IPS DF 19.7 (cell line): ENCODE measurements at regions not wholly inside any gene's neighbourhood (a gene's known extent, or its start where the extent isn't known, plus 50 kb on each side); places are given as distances from the start of the nearest gene placed in this dataset.
"Not testable (repeated sequence)": the region's sequence is repeated elsewhere in the genome, so short reads cannot be mapped to it uniquely, and the experiment has no call there.

Experiments used
- DNase-seq: peaks from one replicate; pipeline ENCODE4 v3.0.0-alpha.2; 2013; ENCODE audit warnings: low read depth, low spot score

DNA sequence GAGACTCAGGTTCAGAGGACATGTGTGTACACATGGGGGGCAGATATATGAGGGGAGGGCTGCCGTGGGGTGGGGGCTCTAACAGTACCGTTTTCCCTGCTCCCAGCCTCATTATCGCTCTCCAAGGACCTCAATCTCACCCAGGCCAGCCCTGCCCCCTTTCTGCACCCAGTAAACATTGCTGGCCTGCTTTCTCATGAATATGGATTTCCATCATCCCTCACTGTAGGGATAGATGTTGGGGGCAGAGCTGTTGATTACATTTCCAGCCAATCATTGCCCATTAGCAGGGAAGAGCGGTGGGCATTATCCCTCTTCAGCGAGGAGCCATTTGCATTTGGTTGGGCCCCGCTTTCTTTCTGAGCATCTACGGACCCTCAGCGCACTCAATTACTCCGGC, 273.8 kb downstream of the RPS6KC1 start:
- DNase-seq = no peak

DNA sequence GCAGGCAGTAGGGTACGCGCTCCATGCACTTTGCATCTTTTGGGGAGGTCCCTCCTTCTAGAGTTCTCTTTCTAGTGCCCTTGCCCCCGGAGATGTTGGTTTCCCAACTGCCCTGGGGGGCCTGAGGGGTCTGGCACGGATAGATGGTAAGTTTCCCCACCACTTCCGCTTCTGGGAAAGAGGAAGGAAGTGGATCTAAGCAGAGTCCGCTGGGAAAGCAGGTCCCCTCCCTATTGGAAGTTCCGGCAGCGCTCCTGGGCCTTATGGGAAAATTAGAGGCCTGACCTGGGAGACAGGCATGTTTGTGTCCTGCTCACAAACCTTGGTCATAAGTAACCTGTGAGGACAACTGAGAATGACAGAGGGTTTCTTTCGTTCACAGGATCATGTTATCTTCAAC, 274.4 kb downstream of the RPS6KC1 start:
- no peak for DNase-seq

DNA sequence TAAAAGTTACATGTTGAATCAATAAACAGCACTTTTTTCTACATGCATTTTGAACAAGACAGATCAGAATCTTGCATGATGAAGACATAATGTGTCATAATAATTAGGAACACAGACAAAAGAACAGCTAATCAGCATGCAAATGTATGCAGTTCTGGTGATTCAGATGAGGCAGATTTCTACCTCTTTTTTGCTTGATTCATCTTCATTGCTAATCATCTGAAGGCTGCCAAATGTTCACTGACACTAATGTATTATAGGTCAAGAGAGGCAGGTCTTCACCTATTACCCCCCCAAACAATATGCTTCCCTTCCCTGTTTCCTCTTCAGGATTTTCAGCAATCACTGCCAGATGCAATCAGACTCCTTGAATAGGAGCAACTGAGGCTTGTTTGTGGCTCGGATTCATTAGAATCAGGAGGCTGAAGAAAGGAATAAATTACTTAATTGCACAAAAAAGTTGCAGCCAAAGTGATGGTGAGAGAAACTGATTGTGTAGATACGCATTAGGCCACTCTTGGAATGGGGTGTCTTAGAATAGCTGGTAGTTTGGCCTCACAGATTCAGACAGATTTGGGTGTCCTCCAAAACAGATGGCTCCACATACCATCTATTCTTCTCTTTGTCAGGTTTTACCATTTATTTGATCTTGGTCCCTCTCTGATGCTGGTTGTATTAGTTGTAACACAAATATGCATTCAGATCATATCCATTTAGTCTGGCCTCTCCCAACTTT, 275.4 kb downstream of the RPS6KC1 start:
- no peak for DNase-seq

DNA sequence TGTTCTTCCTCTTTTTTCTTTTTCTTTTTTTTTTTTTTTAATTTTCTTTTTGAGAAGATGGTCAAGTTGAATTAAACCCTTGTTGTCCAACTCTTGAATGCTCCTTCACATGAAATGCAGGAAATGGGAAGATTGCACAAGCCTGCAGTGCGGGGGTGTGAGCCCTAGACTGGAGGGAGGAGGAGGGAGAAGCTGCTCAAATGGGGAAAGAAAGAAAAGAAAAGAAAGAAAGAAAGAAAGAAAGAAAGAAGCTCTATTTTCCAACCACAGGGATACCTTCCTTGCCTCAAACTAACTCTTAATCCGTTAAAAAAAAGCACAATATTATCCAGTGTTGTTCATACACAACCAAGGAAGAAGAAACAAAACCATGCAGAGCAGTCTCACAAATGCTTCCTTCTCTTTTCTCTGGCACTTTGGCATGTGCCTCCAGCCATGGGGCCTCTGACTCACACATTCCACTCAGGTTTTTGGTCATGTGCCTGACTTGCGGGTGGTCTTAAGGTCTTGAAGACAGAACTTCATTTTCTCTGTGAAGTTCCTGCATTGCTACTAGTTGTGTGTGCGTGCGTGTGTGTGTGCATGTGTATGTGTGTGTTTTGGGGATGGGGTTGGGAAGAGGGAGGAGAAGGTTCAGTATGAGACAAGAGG, 276.1 kb downstream of the RPS6KC1 start:
- no peak for DNase-seq

DNA sequence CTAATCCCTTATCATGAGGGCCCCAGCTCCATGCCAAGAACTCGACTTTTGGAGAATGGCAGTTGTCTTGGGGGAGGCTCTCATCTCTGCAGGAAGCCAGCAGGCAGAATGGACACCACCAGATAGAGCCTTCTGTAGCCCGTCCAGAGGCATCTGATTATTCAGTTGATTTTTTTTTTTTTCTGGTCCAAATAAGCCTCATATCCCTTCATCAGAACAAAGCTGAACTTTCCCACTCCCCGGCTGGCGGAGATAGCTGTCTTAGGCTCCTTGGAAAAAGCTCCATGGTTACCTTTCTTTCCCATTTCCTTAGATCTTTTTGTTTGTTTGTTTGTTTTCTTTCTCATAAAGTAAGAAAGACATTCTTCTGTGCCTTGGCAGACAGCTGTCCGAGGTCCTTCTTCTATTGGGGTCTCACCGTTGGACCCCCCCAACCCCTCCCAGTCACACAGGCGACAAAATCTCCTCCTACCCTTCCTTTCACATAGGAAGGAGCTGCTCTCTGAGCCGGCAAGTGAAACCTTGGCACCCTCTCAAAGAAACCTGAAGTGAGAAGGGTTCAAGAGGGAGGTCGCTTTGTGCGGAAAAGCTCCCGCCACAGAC, 278.5 kb downstream of the RPS6KC1 start:
- DNase-seq = no peak

DNA sequence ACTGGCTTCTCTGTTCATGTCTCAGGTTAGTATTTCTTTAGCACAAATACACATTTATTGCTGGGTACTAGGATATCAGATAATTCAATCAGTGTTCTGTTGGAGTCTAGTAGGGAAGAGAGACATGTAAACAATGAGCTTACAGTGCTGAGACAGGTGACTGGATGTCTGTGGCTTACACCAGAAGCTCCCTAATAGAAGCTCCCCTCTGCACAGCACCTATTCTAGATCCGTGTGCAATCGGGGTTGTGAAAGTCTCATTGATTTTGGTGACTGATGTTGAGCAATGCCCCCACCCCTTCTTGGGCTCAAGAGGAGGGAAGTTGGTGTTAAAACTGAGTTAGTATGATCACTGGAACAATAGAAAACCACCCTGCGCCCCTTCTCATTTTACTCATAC, 279.2 kb downstream of the RPS6KC1 start:
- DNase-seq = no peak

DNA sequence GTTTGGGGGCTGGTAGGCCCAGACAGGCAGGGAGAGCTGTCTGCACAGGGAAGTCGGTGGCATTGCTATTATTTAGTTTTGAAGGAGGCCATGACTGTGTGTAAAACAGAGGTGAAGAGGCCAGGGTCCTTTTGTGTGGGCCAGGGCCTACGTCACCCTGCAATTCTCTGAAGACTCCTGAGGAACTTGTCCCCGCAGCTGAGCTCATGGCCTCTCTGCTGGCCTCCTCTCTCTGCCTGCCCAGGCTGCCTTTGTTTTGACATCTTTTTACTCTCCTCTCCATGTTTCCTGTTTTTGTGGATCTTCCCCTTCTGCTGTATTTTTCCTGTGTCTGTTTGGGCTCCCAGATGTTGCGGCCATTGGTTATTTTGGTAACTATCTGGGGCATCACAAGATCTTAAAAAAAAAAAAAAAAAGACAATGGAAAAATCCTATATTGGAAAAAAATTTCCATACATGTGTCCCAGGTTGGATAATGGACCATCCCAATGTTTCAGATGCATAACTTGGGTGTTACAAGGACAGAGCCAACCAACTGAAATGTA, 280.7 kb downstream of the RPS6KC1 start:
- no peak for DNase-seq

DNA sequence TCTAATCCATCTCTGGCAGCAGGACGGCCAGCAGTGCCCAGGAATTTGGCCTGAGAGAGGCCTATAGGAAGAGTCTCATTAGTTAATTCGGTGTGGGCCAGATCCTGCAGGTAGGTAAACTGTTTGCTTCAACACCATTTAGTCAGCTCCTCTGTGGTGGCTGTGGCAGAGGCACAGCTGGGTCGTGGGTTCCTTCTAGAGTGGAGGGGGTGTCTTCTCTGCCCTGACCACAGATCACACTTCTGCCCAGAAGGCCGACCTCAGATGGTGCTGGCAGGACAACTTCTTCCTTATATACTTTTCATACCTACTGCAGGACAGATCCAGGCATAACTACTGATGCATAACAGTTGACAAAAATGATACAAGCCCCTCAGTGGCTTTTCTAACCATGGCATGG, 281.4 kb downstream of the RPS6KC1 start:
- DNase-seq = no peak

DNA sequence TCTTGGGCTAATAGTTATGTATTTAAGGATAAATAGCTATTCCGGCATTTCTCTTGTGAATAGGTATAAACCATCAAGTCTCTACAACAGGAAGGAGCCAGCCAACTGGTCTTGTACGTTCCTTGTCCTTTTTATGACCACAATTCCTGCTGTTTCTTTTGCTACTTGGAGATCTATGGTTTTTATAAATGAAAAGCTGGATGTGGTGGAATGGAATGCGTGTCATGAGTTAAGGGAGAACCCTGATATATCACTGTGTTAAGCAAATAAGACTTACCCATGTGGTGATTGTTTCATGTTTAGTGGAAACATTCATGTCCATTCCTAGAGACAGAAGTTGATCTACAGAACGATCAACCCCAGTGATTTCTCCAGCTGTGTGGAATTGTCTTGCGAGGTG, 282.1 kb downstream of the RPS6KC1 start:
- DNase-seq = no peak

DNA sequence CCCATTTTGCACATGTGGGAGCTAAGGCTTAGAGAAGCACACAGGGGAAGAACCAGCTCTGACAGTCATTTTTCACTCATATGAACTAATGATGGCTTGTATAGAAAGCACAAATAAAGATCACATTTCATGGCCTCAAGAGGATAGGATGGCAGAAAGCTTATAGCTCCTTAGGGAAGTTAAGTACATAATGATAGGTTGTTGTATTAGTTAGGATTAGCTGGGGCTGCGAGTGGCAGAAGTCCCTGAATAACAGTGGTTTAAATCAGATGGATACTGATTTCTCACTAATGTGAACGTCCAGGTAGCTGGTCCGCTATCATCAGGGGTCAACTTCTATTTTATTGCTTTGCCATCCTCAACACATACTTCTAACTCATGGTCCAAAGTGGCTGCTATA, 284.0 kb downstream of the RPS6KC1 start:
- no peak for DNase-seq

DNA sequence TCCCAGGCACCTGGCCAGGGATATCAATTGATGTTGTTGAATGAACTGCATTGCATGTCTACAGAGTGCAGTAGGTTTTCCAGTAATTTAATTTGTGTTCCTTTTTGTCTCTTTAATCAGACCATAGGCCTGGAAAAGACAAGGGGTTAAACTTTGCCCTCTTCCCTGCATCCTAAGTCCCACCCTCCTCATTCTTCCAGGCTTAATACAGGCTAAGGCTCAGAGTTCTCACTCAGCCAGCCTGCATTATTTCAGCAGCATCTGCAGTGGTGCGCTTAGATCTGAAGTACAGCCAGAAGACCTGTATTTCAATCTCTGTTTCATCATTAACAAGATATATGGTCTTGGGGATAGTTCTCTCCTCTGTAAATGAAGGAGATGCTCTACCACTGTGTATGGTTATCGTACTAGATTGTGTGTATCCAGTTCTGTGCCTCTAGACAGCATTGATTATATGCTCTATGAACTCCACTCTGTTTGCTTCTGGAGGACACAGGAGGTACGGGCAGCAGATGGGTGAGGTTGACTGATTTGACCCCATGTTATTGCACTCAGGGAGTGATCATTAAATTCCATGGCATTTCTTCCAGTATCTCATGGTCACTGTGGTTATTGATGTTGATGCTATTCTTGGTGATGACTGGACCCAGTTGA, 286.1 kb downstream of the RPS6KC1 start:
- DNase-seq = no peak

DNA sequence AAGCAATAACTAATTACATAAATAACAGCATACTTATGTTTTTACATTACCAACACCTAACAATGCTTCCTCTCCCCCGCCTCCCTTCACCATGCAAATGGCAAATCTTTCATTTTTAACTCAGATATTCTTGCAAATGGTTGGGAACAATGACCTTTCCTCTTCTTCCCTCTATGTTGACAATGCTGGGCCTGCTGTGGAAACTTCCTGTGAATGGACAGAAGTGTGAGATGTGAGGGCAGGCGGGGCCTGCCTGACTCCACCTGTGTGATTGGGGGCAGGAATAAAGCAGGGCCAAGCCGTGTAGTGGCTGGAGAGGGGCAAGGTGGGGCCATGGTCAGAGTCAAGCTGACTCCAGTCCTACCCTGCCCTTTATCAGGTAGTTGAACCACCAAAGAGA, 289.6 kb downstream of the RPS6KC1 start:
- DNase-seq = no peak

DNA sequence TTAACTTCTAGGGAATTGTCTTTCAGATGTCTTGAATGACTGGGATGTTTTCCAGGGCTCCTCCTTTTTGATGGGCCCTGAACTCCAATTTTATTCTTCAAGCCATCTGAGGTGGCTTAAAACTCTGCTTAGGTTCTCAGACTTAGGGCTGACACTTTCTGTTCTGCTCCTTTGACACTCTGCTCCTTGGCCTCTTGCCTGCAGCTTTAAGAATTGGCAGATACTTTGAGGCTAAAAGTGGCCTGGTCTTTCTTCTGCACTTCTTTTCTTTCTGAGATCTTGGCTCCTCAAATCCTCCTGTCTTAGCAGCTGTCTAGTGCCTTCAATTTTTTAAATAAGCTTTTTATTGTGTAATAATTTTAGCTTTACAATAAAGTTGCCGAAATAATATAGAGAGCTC, 294.6 kb downstream of the RPS6KC1 start:
- no peak for DNase-seq

DNA sequence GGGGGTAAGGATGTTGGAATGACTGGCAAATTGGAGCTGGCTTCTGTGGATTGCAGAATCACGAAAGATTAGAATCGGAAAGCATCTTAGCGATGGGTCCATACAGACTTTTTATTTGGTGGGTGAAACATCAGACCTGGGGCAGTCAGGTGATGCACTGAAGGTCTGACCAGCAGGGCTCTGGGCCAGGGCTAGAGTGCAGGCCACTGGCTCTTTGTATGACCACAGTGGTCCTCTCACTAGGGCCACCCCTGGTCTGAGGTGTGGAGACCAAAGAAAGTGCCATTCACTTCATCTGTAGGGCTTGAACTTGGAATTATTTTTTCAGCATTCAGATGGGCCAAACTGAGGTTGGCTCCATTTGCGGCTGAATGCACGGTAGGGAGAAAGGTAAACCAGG, 306.4 kb downstream of the RPS6KC1 start:
- DNase-seq = no peak

DNA sequence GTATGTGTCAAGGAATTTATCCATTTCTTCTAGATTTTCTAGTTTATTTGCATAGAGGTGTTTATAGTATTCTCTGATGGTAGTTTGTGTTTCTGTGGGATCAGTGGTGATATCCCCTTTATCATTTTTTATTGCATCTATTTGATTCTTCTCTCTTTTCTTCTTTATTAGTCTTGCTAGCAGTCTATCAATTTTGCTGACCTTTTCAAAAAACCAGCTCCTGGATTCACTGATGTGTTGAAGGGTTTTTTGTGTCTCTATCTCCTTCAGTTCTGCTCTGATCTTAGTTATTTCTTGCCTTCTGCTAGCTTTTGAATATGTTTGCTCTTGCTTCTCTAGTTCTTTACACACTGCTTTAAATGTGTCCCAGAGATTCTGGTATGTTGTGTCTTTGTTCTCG, 307.3 kb downstream of the RPS6KC1 start:
- not testable (repeated sequence) for DNase-seq

DNA sequence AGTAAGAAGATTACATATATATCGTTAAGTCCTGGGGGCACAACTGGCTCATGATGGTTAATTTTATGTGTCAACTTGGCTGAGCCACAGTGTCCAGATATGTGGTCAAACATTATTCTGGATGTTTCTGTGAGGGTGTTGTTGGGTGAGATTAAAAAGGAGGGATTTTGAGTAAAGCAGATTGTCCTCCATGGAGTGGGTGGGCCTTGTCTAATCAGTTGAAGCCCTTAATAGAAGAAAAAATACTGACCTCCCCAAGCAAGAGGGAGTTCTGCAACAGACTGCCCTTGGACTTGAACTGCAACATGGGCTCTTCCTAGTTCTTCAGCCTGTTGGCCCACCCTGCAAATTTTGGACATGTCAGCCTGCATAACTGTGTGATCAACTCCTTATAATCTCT, 311.6 kb downstream of the RPS6KC1 start:
- DNase-seq = no peak

DNA sequence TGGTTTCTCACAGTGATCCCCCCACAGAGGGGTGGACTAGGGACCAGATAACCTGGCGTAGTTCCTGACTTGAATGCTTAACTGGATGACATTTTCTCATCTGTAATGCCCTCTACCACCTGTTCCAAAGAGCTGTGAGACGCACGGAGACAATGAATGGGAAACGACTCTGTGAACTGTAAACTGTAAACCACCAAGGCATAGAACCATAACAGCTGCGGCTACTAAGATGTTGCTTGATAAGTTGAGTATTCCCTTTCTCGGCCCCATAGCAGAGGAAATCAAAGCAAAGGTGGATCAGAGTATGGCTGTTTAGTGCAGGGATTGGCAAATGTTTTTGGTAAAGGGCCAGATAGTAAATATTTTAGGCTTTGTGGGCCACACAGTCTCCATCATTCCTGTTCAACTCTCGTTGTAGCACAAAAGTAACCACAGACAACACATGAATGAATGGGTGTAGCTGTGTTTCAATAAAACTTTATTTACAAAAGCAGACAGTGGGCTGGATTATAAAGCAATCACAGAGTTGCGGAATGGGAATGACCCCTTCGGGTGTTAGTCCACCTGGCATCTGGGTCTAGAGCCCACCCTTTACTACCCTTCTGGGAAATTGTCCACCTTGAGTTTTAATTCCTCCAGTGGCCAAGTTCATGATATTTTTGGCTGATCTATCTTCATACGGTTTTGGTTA, 315.2 kb downstream of the RPS6KC1 start:
- DNase-seq = no peak

DNA sequence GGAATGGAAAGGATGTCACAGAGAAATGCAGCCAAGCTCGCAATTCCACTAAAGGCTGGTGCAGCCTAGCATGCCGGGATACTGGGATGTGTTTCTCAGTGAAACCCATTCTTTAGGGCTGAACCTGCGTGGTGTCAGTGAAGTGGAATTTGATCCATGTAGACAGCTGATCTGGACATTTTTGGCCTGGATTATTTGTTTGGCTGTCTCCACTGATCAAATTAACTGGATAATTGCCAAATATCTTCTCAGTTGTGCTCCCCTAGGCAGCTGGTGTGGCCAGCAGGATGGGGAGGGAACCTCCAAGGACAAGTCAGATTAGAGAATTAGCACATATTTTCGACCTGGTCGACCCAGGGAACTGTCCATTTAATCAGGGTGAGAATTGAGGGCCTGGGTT, 318.4 kb downstream of the RPS6KC1 start:
- no peak for DNase-seq

DNA sequence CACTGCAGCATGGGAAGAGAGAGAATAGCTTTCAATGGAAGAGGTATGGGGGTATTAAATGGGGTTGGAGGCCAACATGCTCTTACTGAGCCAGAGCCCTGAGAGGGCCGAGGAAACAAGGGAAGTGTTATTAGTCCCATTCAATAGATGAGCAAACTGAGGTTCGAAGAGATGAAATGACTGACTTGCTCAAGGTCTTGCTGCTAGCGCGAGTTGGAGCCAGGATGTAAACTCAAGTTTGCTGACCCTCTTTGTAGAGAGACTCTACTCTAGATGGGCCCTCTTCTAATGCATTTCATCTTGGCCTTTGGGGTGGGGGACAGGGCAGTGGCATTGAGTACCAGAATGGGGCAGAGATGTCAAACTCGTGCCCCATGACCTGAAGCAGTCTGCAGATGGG, 319.5 kb downstream of the RPS6KC1 start:
- no peak for DNase-seq

DNA sequence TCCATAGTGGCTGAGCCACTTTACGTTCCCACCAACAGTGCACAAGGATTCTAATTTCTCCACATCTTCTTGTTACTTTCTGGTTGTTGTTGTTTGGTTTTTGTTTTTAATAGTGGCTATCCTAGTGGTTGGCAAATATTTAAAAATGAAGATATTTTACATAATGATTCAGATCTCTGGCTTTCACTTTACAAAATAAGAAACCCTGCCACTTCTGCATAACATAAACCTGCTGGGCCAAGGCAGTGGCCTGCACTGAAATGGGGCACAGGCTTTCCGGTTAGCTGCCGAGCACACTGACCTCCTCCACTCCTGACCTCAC, 320.4 kb downstream of the RPS6KC1 start:
- DNase-seq = no peak

DNA sequence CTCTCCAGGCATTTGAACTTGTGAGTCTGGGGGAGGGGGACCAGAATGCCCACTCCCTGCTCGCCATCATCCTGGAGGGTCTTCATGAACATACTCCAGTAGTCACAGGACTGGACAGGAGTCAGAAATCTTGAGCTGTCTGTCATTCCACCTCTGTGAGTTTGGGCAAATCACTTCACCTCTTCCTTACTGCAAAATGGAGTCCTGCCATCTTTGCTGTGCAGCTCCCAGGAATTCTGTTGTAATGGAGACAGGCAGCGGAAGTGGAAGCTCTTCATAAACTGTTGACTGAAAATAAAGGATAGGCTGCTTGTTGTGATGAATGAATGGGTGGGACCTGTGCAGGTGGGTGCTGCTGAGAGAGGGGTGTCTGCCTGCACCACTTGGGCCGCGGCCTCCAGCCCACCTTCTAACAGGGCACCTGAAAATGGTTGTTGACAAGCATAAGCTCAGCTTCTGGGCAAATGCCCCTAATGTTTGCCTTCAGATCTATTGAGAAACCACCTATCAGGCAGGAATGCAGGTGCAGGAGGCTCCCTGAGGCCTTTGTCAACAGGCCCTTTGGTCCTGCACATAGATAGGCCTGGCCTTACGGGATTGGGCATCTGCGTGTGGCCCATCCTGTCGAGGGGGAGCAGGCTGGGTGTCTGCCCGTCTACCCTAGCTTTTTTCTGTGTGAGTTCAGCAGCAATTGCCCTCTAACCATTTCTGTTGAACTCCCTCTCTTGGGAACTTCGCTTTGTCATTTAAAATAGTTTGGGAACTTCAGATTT, 321.0 kb downstream of the RPS6KC1 start:
- no peak for DNase-seq
